HG02943 (cell line): ENCODE measurements at regions not wholly inside any gene's neighbourhood (a gene's known extent, or its start where the extent isn't known, plus 50 kb on each side); places are given as distances from the start of the nearest gene placed in this dataset.
"Not testable (repeated sequence)": the region's sequence is repeated elsewhere in the genome, so short reads cannot be mapped to it uniquely, and the experiment has no call there.

Source experiments
- ATAC-seq: cut with Tn5 transposase; IDR thresholded peaks from one replicate; pipeline ENCODE4 v1.9.1; 2021; ENCODE audit warnings: mild to moderate bottlenecking, low read depth, moderate library complexity; ENCODE audit not compliant: unreplicated experiment

DNA sequence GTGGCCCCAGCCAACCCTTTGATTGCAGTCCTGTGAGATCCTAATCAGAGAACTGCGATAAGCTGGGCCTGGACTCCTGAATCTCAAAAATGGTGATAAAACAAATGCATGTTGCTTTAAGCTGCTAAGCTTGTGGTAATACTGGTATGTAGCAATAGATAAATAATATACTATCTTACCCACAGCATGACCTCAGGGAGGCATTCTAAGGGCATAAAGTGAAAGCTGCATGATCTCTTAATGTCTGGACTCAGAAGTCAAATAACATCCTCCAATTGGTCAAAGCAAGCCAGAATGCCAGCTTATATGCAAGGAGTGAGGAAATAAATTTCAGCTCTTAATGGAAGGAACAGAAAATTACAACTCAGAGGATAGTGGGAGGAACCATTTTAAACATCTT lies 246.1 kb downstream of the FSIP2 start:
- no peak for ATAC-seq

DNA sequence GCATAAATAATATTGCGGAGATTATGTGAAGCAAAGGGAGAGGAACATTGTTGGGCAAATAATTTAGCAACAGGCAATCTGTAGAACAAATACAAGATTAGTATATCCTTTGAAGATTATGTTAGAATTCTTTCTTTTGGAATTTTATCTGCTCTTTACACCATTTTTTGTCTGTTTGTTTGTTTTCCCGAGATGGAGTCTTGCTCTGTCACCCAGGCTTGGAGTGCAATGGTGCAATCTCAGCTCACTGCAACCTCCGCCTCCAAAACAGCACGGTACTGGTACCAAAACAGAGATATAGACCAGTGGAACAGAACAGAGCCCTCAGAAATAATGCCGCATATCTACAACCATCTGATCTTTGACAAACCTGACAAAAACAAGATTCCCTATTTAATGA lies 250.3 kb downstream of the FSIP2 start:
- ATAC-seq = not testable (repeated sequence)

DNA sequence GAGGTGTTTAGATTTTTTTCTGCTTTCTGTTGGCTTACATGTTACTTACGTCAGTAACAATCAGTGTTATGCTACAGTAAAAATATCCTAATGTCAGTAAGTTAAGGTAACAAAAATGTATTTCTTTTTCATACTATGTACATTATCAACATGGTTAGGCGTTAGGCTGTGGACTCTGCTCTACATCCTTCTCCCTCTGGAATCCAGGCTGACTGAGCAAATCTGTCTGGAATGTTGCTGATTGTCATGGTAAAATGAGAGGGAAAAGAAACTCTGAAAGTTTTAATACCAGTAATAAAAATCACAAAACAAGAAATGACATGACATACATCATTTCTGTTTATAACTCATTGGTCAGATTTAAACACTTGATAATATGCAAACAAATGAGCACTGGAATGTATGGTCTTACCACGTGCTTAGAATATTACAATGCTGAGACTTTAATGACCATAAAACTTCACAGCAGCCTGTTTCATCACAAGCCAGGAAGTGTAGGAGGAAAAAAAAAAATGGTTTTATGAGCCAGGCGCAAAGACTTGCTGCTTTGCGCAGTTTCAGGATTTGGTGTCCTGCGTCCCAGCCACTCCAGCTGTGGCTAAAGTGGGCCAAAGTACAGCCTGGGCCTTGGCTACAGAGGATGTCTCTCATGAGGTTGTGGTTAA lies 252.4 kb downstream of the FSIP2 start:
- ATAC-seq = no peak

DNA sequence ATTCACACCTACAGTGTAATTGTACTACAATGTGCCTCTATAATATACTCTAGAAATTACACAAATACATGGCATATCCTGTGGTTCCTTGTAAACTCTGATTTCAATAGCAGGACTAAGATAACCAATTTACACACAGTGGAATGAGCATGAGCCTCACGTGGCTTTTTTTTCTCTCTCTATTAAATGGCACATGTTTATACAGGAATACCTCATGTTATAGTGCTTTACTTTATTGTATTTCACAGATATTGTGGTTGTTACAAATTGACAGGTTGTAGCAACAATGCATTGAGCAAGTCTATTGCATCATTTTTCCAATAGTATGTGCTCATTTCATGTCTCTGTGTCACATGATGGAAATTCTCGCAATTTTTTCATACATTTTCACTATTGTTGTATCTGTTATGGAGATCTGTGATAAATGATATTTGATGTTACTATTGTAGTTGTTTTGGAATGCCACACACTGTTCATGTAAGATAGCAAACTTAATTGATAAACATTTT lies 260.0 kb downstream of the FSIP2 start:
- no peak for ATAC-seq

DNA sequence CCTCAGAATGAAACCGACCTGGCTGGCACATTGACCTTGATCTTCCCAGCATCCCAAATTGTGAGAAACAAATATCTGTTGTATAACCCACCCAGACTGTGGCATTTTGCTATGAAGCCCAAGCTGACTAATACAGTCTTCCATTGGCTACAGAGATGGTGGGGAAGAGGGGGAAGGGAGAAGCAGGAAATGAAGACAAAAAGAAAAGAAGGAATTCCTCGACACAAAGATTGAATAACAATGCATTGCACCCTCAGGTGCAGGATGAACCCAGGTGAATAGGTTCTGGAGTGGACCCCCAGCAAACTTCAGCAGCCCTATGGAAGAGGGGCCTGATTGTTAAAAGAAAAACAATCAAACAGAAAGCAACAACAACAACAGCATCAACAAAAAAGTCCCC lies 270.7 kb downstream of the FSIP2 start:
- ATAC-seq = no peak

DNA sequence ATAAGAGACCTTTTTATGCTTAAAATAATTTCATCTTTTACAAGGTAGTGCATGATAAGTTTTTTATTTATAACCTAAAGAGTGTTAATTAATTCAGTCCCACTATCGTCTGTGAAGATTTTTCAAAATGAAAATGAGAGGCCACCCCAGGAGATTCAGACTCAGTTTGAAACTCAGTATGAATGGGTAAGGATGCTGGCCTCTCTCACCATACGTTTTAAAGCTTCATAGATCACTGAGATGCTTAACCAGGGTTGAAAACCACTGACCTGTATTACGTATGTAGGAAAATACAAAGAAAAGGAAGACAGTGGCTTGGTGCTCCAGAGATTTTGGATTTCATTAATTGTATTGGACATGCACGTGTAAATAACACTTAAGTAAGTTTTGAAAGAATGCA lies 278.7 kb downstream of the FSIP2 start:
- no peak for ATAC-seq

DNA sequence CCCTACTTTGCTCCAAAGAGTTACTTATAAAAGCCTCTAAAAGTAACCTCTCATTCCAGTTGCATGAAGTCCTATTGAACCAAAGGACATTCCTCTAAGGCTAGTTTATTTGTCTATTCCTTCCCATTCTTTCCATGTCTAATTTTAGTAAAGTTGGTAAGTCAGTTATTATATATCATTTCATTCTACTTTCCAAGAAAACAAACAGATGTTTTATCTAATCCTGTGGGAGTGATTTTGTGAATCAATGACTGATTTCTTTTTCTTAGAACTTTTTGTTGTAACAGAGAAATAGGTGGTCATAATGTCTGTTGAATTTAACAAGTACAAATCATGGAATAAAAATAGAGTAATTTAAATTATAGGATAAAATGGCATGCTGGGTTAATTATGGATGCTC lies 286.3 kb downstream of the FSIP2 start:
- no peak for ATAC-seq

DNA sequence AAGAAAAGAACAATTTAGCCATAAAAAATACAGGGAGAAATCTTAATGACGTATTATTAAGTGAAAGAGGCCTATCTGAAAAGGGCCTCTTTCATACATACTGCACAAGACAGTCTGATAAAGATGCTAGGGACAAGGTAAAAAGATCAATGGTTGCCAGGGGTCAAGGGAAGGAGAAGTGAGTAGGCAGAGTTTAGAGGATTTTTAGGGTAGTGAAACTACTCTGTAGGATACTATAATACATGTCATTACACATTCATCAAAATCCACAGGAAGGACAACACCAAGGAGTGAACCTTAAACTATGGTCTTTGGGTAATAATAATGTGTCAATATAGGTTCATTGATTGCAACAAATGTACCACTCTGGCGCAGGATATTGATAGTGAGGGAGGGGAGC lies 289.3 kb downstream of the FSIP2 start:
- ATAC-seq = no peak

DNA sequence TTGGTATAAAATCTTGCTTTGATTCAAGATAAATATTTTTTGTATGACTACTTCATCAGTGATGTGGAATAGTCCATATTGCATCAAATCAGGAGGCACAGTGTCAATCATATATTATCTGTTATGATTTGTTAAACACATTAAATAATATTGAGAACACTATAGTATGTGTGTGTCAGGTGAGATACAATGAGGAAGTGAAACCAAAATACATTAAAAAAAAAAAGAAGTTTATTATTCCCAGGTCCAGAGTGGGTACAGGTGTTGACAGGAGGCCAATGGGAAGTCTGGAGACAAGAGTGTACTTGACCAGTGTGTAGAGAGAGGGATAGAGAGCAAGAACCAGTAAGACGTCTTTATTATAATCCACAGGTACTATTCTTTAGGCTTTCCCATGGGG lies 292.6 kb downstream of the FSIP2 start:
- no peak for ATAC-seq

DNA sequence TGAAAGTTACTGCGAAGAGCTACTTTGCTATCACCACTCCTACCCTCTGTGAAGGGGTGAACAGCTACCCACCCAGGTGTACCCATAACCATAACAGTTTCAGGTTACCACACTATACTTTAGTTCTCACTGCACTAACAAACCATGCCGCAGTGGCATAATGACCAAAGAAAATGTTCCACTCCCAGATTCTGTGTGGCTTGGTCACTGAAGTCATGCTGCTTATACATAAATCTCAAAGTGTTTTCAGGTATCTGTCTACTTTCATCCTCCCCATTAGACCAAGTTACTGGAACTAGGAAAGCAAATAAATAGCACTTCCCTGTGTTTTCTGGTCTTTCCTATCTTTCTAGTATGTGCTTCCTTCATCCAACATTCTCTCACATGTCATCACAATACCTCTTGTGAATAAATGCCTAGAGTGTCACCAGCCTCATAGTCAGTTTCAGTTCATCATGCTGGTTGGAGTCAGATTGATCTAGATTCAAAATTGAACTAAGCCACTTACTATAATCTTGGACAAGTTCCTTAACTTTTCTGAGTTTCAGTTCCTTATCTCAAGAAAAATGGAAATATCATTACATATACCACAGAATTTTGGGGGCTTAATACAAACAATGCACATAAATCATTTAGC lies 293.6 kb downstream of the FSIP2 start:
- no peak for ATAC-seq

DNA sequence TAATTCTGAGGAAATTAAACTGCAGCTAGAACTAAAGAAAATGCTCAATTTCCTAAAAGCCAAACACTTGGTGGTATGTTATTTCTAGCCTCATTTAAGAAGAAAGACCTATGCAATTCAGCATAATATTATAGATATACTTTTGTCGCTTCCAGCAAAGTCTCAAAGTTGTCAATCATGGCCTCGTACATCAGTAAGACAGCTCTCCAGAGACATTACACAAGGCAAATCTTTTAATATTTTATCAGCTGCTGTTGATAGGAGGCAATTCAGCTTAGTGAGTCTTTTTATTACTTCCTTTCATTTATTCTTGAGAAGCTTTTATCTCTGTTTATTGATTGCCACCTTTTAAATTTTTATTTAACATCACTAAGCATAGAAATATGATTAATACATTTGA lies 294.3 kb downstream of the FSIP2 start:
- ATAC-seq = no peak

DNA sequence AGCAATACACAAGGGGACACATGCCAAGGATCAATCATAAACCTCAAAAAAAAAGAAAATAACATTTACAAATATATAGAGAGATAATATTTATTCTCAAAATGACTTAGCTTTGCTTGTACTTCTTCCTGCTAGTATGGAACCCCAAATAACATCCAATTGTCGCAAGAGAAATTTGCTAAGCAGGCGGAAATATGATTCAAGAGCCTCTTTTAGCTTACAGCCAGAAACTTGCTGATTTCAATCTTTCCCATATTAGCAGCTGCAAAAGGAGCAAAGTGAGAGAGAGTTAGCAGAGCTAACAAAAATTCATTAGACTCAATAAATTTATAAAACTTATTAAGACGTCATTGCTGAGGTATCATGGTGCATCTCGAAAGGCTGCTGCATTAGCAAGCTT lies 294.9 kb downstream of the FSIP2 start:
- no peak for ATAC-seq

DNA sequence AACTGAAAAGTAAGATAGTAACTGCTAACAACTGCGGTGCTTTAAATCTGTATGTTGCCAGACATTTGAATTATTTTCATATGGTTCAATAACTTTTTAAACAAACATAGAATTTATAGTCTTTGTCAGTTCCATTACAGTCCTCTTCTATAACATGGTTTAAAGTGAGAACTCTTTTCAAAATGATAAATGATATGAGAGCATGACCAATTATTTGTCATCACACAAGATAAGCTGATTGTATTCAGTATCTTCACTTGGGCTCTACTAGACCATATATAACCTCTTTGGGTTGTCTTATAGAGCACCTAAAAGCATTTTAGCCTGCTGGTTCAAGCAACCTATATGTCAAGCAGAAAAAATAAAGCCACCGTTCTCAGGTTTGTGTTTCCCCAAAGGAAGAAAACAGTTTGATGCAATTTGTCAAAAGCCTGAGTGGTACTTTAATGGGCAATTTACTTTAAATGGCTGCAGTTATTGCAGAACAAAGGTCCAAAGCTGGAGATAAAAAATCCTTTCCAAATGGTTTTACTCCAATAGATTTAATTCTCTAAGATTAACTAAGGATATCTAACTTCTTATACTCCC lies 298.4 kb downstream of the FSIP2 start:
- no peak for ATAC-seq

DNA sequence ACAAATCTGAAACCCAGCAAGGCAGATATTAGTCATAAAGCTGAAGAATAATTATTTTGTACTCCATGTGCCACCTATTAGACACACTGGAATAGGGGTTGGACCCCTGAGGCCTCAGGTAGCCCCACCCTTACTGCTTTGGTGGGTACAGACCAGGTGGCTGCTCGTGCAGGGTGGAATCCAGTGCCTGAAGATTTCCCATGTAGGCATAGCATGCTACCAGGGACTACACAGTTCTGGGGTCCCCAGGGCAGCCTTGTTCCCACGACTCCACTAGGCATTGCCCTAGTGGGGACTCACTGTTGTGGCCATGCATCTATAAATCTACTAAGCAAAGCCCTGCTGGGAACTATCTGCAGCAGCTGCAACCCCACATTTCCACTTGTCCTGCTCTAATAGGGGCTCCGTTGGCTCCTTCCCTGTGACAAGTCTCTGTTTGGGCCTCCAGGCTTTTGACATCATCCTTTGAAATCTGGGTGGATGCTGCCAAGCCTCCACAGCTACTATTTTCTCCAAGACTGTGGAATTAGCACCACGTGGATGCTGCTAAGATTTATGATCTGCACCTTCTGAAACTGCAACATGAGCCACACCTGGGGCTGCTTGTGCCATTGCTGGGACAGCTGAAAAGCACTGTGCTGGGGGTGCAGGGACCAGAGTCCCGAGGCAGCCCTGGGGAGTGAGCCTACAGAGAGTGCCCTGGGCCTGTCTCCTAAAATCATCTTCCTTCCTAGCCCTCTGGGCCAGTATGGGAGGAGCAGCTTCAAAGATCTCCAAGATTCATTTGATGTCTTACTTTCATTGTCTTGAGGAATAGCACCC lies 303.8 kb downstream of the FSIP2 start:
- no peak for ATAC-seq

DNA sequence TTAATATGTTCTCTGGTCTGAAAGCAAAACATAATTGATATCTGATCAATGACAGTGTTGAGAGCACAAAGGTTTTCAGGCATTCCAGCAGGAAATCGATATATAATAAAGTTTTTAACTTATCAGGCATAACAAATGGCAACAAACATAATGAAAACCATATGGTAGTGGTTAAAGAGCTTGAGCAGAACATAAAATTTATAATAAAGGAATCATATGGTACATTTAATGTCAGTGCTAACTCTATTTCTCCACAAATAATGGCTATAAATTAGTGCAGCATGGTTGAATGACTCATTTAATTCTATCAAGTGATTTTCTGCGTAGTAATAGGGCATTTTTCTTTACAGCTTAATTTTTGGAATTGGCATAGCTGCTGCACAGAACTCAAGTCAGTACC lies 306.2 kb downstream of the FSIP2 start:
- ATAC-seq = no peak

DNA sequence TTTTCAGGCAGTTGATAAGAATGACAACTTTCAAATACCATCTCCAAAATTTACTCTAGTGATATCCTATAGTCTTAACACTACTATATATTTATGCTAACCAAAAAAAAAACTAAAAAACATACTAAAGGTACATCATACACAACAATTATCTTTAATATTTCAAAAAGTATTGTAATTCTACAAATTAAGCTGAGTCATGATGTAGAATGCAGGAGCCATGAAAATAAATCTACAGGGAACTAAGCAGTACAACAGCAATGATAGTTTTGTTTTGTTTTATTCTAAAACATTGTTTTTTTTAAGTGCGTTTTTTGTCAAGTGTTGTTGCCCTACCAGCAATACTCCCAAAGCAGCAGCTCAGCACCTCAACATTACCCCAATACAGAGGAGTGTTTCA lies 314.3 kb downstream of the FSIP2 start:
- ATAC-seq = no peak

DNA sequence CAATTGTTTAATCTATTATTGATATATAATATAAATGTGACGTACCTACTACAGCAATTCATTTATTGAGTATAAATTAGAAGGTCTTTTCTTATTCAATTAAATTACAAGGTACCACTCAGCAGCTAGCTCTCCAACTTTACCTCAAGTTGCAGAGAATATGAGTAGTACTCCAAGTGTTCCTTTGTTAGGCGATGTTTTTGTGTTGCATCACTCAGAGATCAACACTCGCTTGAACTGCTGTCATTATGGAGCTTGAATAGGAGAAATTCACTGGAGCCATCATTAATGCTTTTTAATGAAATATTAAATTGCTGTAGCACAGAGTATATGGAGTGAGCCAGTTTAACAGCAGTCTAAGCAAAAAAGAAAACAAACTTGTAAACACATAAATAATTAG lies 320.0 kb downstream of the FSIP2 start:
- no peak for ATAC-seq

DNA sequence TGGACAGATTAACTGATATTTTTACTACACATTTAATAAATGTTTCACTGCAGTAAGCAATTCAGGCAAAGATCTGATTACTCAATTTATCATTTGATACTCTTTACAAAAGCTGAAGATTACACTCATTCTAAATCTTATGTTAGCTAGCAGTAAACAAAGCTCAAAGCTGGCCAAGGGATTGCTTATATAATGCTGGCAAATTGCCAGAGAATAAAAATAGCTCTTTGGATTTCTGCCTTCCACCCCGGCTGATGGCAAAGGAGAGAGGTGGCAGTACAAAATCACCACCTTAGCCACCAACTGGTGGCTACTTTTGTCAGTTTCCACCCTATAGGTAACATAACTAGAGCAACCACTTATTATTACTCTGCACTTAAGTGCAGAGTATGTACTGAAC lies 320.5 kb downstream of the FSIP2 start:
- ATAC-seq = no peak

DNA sequence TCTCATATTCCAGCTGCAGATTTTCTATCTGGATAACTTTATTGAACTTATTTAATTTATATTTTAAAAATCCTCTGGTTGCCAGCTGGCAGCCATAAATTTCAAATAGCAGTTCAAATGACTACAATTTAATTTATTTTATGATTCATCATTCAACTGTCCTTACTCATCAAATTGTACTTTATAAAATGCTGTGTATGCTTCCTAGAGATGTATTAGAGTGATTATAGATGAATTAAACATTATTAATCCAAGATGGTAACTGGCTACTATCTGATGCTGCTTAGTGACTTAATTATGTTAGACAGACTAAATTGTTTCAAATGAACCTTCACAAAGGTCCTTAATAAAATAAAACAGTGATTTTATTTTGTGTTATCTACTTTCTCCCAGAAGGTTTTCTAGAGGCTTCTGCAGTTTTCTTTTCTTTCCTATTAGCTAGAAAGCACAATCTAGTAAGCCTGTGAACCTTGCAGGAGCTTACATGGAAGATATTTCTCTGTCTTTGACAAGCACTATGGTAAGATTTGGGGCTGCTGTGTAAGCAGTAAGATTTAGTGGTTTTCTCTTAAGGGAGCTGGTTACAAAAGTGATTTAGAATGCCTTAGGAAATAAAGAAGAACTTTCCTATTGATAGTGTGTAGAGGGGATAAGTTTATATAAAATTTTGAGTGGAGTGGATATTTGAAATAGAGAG lies 322.3 kb downstream of the FSIP2 start:
- ATAC-seq = no peak

DNA sequence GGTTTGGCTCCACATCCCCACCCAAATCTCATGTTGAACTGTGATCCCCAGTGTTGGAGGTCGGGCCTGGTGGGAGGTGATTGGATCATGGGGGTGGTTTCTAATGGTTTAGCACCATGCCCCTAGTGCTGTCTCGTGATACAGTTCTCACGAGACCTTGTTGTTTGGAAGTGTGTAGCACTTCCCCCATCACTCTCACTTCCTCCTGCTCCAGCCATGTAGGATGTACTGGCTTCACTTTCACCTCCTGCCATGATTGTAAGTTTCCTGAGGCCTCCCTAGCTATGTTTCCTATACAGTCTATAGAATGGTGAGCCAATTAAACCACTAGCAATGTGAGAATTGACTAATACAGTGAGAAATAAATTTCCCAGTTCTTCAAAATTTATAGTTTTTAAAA lies 325.9 kb downstream of the FSIP2 start:
- no peak for ATAC-seq

DNA sequence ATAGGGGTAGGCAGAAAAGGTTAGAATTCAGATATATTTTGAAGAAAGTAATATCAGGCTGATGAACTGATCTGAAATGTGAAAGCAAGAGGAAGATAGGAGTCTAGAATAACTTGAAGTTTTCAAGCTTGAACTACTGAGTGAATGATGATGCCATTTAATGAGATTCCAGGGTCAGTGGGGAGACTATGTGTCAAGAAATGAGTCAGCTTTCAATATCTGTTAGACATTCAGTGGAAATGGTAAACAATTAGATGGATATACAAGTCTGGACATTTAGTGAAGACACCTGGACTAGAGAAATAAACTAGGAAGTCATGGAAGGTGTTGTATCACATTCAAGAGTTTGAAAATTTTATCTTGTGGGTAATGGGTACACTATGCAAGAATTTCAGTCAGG lies 326.9 kb downstream of the FSIP2 start:
- ATAC-seq = no peak
